HEK293 (cell line): ENCODE measurements at regions not wholly inside any gene's neighbourhood (a gene's known extent, or its start where the extent isn't known, plus 50 kb on each side); places are given as distances from the start of the nearest gene placed in this dataset.

Experiments used
- CTCF ChIA-PET: fragments of 350-600 bp; formaldehyde crosslinking; extraction: SDS; loops from one replicate; lab custom pipeline; 2021; ENCODE audit warnings: antibody characterized with exemption; lab: Yijun Ruan, JAX
- POLR2A ChIA-PET: fragments of 300-600 bp; formaldehyde crosslinking; extraction: SDS; loops from one replicate; lab custom pipeline; 2020; ENCODE audit warnings: antibody characterized with exemption, inconsistent platforms; lab: Yijun Ruan, JAX
- H3K27ac ChIP-seq: fragments of 200-500 bp; sonication (Bioruptor generic); 2 replicates; pipeline ENCODE4 v1.5.1; 2014; ENCODE audit warnings: low read depth, low read length, control low read depth, inconsistent platforms; ENCODE audit errors: extremely low read depth
- H3K36me3 ChIP-seq, 2 experiments: fragments of 200-500 bp in 1 of 2; sonication (Bioruptor generic) in 1 of 2; 1 replicate in 1 of 2; 2 replicates in 1 of 2; pipeline ENCODE4 v1.5.1; 2014 to 2017; ENCODE audit warnings: inconsistent platforms in 2 of 2, low read length in 2 of 2; ENCODE audit not compliant: control insufficient read depth in 2 of 2, insufficient read depth in 1 of 2
- H3K4me1 ChIP-seq: fragments of 200-500 bp; sonication (Bioruptor generic); 2 replicates; pipeline ENCODE4 v1.5.1; 2014; ENCODE audit warnings: mild to moderate bottlenecking, low read length, inconsistent platforms; ENCODE audit not compliant: control insufficient read depth, insufficient read depth
- H3K4me3 ChIP-seq: 2 replicates; pipeline ENCODE4 v1.5.1; 2011; ENCODE audit warnings: low read depth, mild to moderate bottlenecking, control low read depth, low read length, moderate library complexity
- H3K9me3 ChIP-seq: fragments of 200-500 bp; sonication (Bioruptor generic); 2 replicates; pipeline ENCODE4 v1.5.1; 2014; ENCODE audit warnings: low read depth, low read length, inconsistent platforms; ENCODE audit not compliant: control insufficient read depth, insufficient read depth
- AEBP2 ChIP-seq: fragments of 450-650 bp; formaldehyde crosslinking; IDR thresholded peaks from 2 replicates; pipeline ENCODE4 v1.5.1; 2016; ENCODE audit warnings: missing biosample characterization, missing genetic modification characterization, borderline replicate concordance
- ATF2 ChIP-seq: fragments of 450-650 bp; formaldehyde crosslinking; IDR thresholded peaks from 2 replicates; pipeline ENCODE4 v1.5.1; 2016; ENCODE audit warnings: missing biosample characterization, missing genetic modification characterization, low read depth
- KLF7 ChIP-seq: fragments of 450-650 bp; formaldehyde crosslinking; IDR thresholded peaks from 2 replicates; pipeline ENCODE4 v1.5.1; 2016; ENCODE audit warnings: missing biosample characterization, missing genetic modification characterization, borderline replicate concordance
- MEIS1 ChIP-seq: sonication (generic); formaldehyde crosslinking; IDR thresholded peaks from 2 replicates; pipeline ENCODE4 v1.8.1; 2022; ENCODE audit warnings: missing genetic modification reagents, mild to moderate bottlenecking, borderline replicate concordance
- WT1 ChIP-seq: fragments of 450-650 bp; formaldehyde crosslinking; IDR thresholded peaks from 2 replicates; pipeline ENCODE4 v1.5.1; 2016; ENCODE audit warnings: missing biosample characterization, missing genetic modification characterization
- ZBTB10 ChIP-seq: fragments of 450-650 bp; formaldehyde crosslinking; IDR thresholded peaks from 2 replicates; pipeline ENCODE4 v1.5.1; 2016; ENCODE audit warnings: missing biosample characterization, missing genetic modification characterization
- ZBTB49 ChIP-seq: fragments of 450-650 bp; formaldehyde crosslinking; IDR thresholded peaks from 2 replicates; pipeline ENCODE4 v1.5.1; 2016; ENCODE audit warnings: missing biosample characterization, missing genetic modification characterization, low read depth
- ZNF140 ChIP-seq: fragments of 450-650 bp; formaldehyde crosslinking; IDR thresholded peaks from 2 replicates; pipeline ENCODE4 v1.5.1; 2016; ENCODE audit warnings: missing biosample characterization, missing genetic modification characterization
- ZNF211 ChIP-seq: fragments of 450-650 bp; formaldehyde crosslinking; IDR thresholded peaks from 2 replicates; pipeline ENCODE4 v1.5.1; 2016; ENCODE audit warnings: low read depth, missing biosample characterization, missing genetic modification characterization
- ZNF341 ChIP-seq: fragments of 450-650 bp; formaldehyde crosslinking; IDR thresholded peaks from 2 replicates; pipeline ENCODE4; 2016; ENCODE audit warnings: low read depth, missing biosample characterization, missing genetic modification characterization
- ZNF398 ChIP-seq: fragments of 450-650 bp; formaldehyde crosslinking; IDR thresholded peaks from 2 replicates; pipeline ENCODE4 v1.5.1; 2017; ENCODE audit warnings: missing biosample characterization, missing genetic modification characterization
- ZNF514 ChIP-seq: fragments of 450-650 bp; formaldehyde crosslinking; IDR thresholded peaks from 2 replicates; pipeline ENCODE4 v1.5.1; 2016; ENCODE audit warnings: missing biosample characterization, missing genetic modification characterization
- ZNF585B ChIP-seq: fragments of 450-650 bp; formaldehyde crosslinking; IDR thresholded peaks from 2 replicates; pipeline ENCODE4 v1.5.1; 2016; ENCODE audit warnings: missing biosample characterization, missing genetic modification characterization
- ZNF777 ChIP-seq: fragments of 450-650 bp; formaldehyde crosslinking; IDR thresholded peaks from 2 replicates; pipeline ENCODE4 v1.5.1; 2017; ENCODE audit warnings: missing biosample characterization, missing genetic modification characterization, borderline replicate concordance
- ZNF837 ChIP-seq: fragments of 450-650 bp; formaldehyde crosslinking; IDR thresholded peaks from 2 replicates; pipeline ENCODE4 v1.5.1; 2016; ENCODE audit warnings: missing biosample characterization, missing genetic modification characterization
- ZNF843 ChIP-seq: fragments of 450-650 bp; formaldehyde crosslinking; IDR thresholded peaks from 2 replicates; pipeline ENCODE4 v1.5.1; 2016; ENCODE audit warnings: missing biosample characterization, missing genetic modification characterization
- ZXDB ChIP-seq: fragments of 450-650 bp; formaldehyde crosslinking; IDR thresholded peaks from 2 replicates; pipeline ENCODE4 v1.5.1; 2016; ENCODE audit warnings: missing biosample characterization, missing genetic modification characterization

- POLR2A ChIA-PET: no interaction called here
- H3K27ac ChIP-seq: no peak overlapping the region
- CTCF ChIA-PET: no interaction called here
Observed at GRCh38 chr4:62320612-62321011, 1120.5 kb downstream of the ADGRL3 start.

More at GRCh38 chr4:62320612-62321011, 1120.5 kb downstream of the ADGRL3 start:
- no peaks in the 10 kb centered on the region for H3K4me1 ChIP-seq
- TF ChIP-seq WT1 (tag by site-specific recombination) (no peak), ZNF514 (tag by site-specific recombination) (no peak), ZNF837 (tag by site-specific recombination) (no peak), ZNF777 (no peak), ZXDB (tag by site-specific recombination) (no peak), ATF2 (tag by site-specific recombination) (no peak), MEIS1 (no peak), KLF7 (tag by site-specific recombination) (no peak), ZBTB10 (no peak), ZNF585B (tag by site-specific recombination) (no peak), ZBTB49 (tag by site-specific recombination) (no peak), AEBP2 (tag by site-specific recombination) (no peak), ZNF843 (tag by site-specific recombination) (no peak), ZNF341 (tag by site-specific recombination) (no peak), ZNF398 (tag by site-specific recombination) (no peak), ZNF211 (tag by site-specific recombination) (no peak), ZNF140 (no peak)
- TF ChIP-seq, all 188 proteins: peak for 0
- H3K9me3 ChIP-seq: no peaks in the 10 kb centered on the region
- H3K4me3 ChIP-seq: no peak overlapping the region
- no peaks in the 10 kb centered on the region for H3K36me3 ChIP-seq
